ENCODE measurements at regions not wholly inside any gene's neighbourhood (a gene's known extent, or its start where the extent isn't known, plus 50 kb on each side); places are given as distances from the start of the nearest gene placed in this dataset.
"Not testable (repeated sequence)": the region's sequence is repeated elsewhere in the genome, so short reads cannot be mapped to it uniquely, and the experiment has no call there.

GRCh38 chr4:79174490-79175252, 151.2 kb downstream of the NAA11 start:
- DNase-seq, result peak; percentile 77

GRCh38 chr4:79173186-79173585, 152.7 kb downstream of the NAA11 start:
- no peak for DNase-seq

- no peak for DNase-seq
Measured at GRCh38 chr4:79170077-79170476, 155.8 kb downstream of the NAA11 start.

- DNase-seq, result no peak
Measured at GRCh38 chr4:79164907-79165610, 160.8 kb downstream of the NAA11 start.

- DNase-seq, result no peak
Measured at GRCh38 chr4:79163981-79164490, 161.8 kb downstream of the NAA11 start.

- no peak for DNase-seq
Measured at GRCh38 chr4:79160962-79161361, 164.9 kb downstream of the NAA11 start.

- not testable (repeated sequence) for DNase-seq
Measured at GRCh38 chr4:79158705-79159104, 167.2 kb downstream of the NAA11 start.

GRCh38 chr4:79155336-79155735, 170.5 kb downstream of the NAA11 start:
- no peak for DNase-seq

GRCh38 chr4:79150820-79151416, 174.9 kb downstream of the NAA11 start:
- DNase-seq, result no peak

GRCh38 chr4:79148369-79148768, 177.5 kb downstream of the NAA11 start:
- DNase-seq, result no peak

GRCh38 chr4:79147251-79147650, 178.6 kb downstream of the NAA11 start:
- DNase-seq, result peak; percentile 9

GRCh38 chr4:79141530-79141929, 184.3 kb downstream of the NAA11 start:
- peak; percentile 29 for DNase-seq

- DNase-seq, result no peak
Measured at GRCh38 chr4:79134767-79135166, 191.1 kb downstream of the NAA11 start.

- no peak for DNase-seq
Measured at GRCh38 chr4:79132826-79133225, 193.0 kb downstream of the NAA11 start.

- no peak for DNase-seq
Measured at GRCh38 chr4:79121875-79122358, 182.7 kb upstream of the PAQR3 start.

GRCh38 chr4:79121223-79121622, 182.0 kb upstream of the PAQR3 start:
- DNase-seq, result no peak

- DNase-seq, result not testable (repeated sequence)
Measured at GRCh38 chr4:79117051-79117450, 177.8 kb upstream of the PAQR3 start.

GRCh38 chr4:79107014-79107413, 167.8 kb upstream of the PAQR3 start:
- no peak for DNase-seq

GRCh38 chr4:79088946-79089691, 149.9 kb upstream of the PAQR3 start:
- no peak for DNase-seq

- no peak for DNase-seq
Measured at GRCh38 chr4:79087071-79087470, 147.8 kb upstream of the PAQR3 start.

- DNase-seq, result no peak
Measured at GRCh38 chr4:79083406-79084010, 144.3 kb upstream of the PAQR3 start.

- no peak for DNase-seq
Measured at GRCh38 chr4:79082997-79083396, 143.8 kb upstream of the PAQR3 start.
